ENCODE measurements at regions not wholly inside any gene's neighbourhood (a gene's known extent, or its start where the extent isn't known, plus 50 kb on each side); places are given as distances from the start of the nearest gene placed in this dataset.

GRCh38 chr10:128712661-128713400 lies 586.6 kb upstream of the MKI67 start:
- Histone ChIP-seq H3K9me3 (no peaks in the 10 kb centered on the region), H3K27ac (no peak overlapping the region), H3K4me2 (no peak overlapping the region), H3K9ac (no peak overlapping the region), H3K27me3 (no peaks in the 10 kb centered on the region), H3K4me3 (no peak overlapping the region), H4K20me1 (no peaks in the 10 kb centered on the region), H3K4me1 (peaks cover 4% of the 10 kb centered on the region; the same call in 1 of the 2 replicates), H3K36me3 (no peaks in the 10 kb centered on the region)
- TF ChIP-seq Cebpa-rat (IDR thresholded peaks at IDR 0.05) = no peak

- Histone ChIP-seq H3K27ac (no peak overlapping the region), H3K36me3 (no peaks in the 10 kb centered on the region), H3K27me3 (no peaks in the 10 kb centered on the region), H3K4me1 (no peaks in the 10 kb centered on the region; the same call in 1 of the 2 replicates), H3K4me3 (no peak overlapping the region), H3K4me2 (no peak overlapping the region), H3K9me3 (no peaks in the 10 kb centered on the region), H3K9ac (no peak overlapping the region), H4K20me1 (no peaks in the 10 kb centered on the region)
- TF ChIP-seq Cebpa-rat (IDR thresholded peaks at IDR 0.05) = no peak
Observed at GRCh38 chr10:128713471-128713870, 587.2 kb upstream of the MKI67 start.

GRCh38 chr10:128713874-128714570 lies 587.8 kb upstream of the MKI67 start:
- Histone ChIP-seq H3K9ac (no peak overlapping the region), H3K9me3 (no peaks in the 10 kb centered on the region), H3K27ac (no peak overlapping the region), H3K36me3 (no peaks in the 10 kb centered on the region), H3K4me1 (no peaks in the 10 kb centered on the region; the same call in 1 of the 2 replicates), H4K20me1 (no peaks in the 10 kb centered on the region), H3K4me2 (no peak overlapping the region), H3K4me3 (no peak overlapping the region), H3K27me3 (no peaks in the 10 kb centered on the region)
- TF ChIP-seq Cebpa-rat (IDR thresholded peaks at IDR 0.05) = no peak

DNA sequence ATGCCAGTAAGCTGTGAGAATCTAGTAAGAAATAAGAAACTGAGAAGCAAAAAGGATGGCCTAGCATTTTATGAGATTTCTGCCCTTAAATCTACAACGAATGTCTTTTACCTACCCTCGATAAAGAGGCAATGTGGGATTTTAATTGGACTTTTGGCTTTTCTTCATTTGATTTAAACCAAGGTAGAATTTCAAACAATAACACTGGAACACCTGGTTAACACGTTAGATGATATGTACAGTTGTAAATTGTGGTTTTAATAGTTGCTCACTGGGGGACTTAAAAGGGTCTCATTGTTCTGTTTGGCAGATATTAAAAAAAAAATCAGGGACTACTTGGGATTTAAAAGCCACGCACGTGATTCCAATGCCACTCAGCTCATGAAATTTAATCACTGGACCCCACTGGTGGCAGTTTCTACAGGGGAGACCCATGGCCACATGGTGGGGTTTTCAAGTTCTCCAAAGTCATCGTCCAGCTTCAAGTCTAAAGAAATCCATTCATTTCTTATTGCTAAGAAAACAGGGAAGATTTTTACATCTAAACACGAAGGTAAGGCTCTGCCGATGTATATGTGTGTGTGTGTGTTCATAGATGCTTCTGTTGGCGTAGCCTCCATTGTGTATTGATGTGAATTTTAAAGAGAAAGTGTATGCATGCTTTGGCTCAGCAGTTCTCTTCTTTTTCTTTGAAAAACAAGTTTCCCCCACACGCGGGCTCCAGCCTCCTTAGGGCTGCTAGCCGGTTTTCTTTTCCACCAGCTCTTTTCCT lies 588.6 kb upstream of the MKI67 start:
- no peak overlapping the region for H3K4me3 ChIP-seq
- TF ChIP-seq Cebpa-rat (IDR thresholded peaks at IDR 0.05) = no peak
- H3K36me3 ChIP-seq = no peaks in the 10 kb centered on the region
- no peaks in the 10 kb centered on the region for H3K9me3 ChIP-seq
- no peaks in the 10 kb centered on the region for H4K20me1 ChIP-seq
- H3K9ac ChIP-seq = no peak overlapping the region
- no peak overlapping the region for H3K4me2 ChIP-seq
- H3K4me1 ChIP-seq = no peaks in the 10 kb centered on the region; the same call in 1 of the 2 replicates
- H3K27ac ChIP-seq = no peak overlapping the region
- H3K27me3 ChIP-seq = no peaks in the 10 kb centered on the region

- no peak overlapping the region for H3K4me2 ChIP-seq
- no peak overlapping the region for H3K9ac ChIP-seq
- H3K27ac ChIP-seq = no peak overlapping the region
- peaks cover 7% of the 10 kb centered on the region; the same call in 1 of the 2 replicates for H3K4me1 ChIP-seq
- H3K4me3 ChIP-seq = no peak overlapping the region
- H3K36me3 ChIP-seq = no peaks in the 10 kb centered on the region
- no peaks in the 10 kb centered on the region for H3K27me3 ChIP-seq
- H3K9me3 ChIP-seq = no peaks in the 10 kb centered on the region
- TF ChIP-seq Cebpa-rat (IDR thresholded peaks at IDR 0.05) = no peak
- no peaks in the 10 kb centered on the region for H4K20me1 ChIP-seq
Observed at GRCh38 chr10:128716181-128716580, 590.0 kb upstream of the MKI67 start.

- TF ChIP-seq Cebpa-rat (IDR thresholded peaks at IDR 0.05) = no peak
- Histone ChIP-seq H3K9me3 (no peaks in the 10 kb centered on the region), H4K20me1 (no peaks in the 10 kb centered on the region), H3K9ac (no peak overlapping the region), H3K36me3 (no peaks in the 10 kb centered on the region), H3K4me2 (no peak overlapping the region), H3K4me3 (no peak overlapping the region), H3K27me3 (no peaks in the 10 kb centered on the region), H3K4me1 (peaks cover 47% of the 10 kb centered on the region), H3K27ac (no peak overlapping the region; the same call in 1 of the 2 replicates)
Observed at GRCh38 chr10:128721963-128722445, 595.8 kb upstream of the MKI67 start.

GRCh38 chr10:128722947-128723346 lies 596.7 kb upstream of the MKI67 start:
- H3K9ac ChIP-seq = no peak overlapping the region
- no peaks in the 10 kb centered on the region for H3K9me3 ChIP-seq
- H3K4me2 ChIP-seq = peak overlapping the region; percentile 62
- H3K4me3 ChIP-seq = no peak overlapping the region
- no peak for TF ChIP-seq Cebpa-rat (IDR thresholded peaks at IDR 0.05)
- peaks cover 47% of the 10 kb centered on the region for H3K4me1 ChIP-seq
- H4K20me1 ChIP-seq = no peaks in the 10 kb centered on the region
- no peaks in the 10 kb centered on the region for H3K27me3 ChIP-seq
- H3K27ac ChIP-seq = no peak overlapping the region
- no peaks in the 10 kb centered on the region for H3K36me3 ChIP-seq

GRCh38 chr10:128723631-128724205 lies 597.5 kb upstream of the MKI67 start:
- H3K4me2 ChIP-seq = peak overlapping the region; percentile 62
- no peak overlapping the region for H3K4me3 ChIP-seq
- no peaks in the 10 kb centered on the region for H3K27me3 ChIP-seq
- H3K9ac ChIP-seq = no peak overlapping the region
- no peaks in the 10 kb centered on the region for H3K9me3 ChIP-seq
- H3K27ac ChIP-seq = peak overlapping the region; percentile 56
- H4K20me1 ChIP-seq = no peaks in the 10 kb centered on the region
- H3K36me3 ChIP-seq = no peaks in the 10 kb centered on the region
- H3K4me1 ChIP-seq = peaks cover 51% of the 10 kb centered on the region
- TF ChIP-seq Cebpa-rat (IDR thresholded peaks at IDR 0.05) = no peak

DNA sequence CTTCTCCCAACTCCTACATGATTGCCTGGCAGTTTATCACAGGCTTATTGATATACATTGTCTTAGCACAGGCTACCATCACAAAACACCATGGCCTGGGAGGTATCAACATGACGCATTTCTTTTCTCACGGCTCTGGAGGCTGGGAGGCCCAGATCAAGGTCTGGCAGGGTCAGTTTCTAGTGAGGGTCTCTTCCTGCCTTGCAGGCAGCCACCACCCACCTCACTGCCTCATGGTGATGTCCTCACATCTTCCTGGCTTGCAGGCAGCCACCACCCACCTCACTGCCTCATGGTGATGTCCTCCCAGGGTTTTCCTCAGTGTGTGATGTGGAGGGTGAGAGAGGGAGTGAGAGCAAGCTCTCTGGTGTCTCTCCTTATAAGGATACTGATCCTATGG lies 599.3 kb upstream of the MKI67 start:
- Histone ChIP-seq H3K9me3 (no peaks in the 10 kb centered on the region), H3K4me2 (no peak overlapping the region), H3K36me3 (no peaks in the 10 kb centered on the region), H3K4me3 (no peak overlapping the region), H3K27ac (no peak overlapping the region), H4K20me1 (no peaks in the 10 kb centered on the region), H3K9ac (no peak overlapping the region), H3K4me1 (peaks cover 69% of the 10 kb centered on the region), H3K27me3 (no peaks in the 10 kb centered on the region)
- no peak for TF ChIP-seq Cebpa-rat (IDR thresholded peaks at IDR 0.05)
